ENCODE measurements at regions not wholly inside any gene's neighbourhood (a gene's known extent, or its start where the extent isn't known, plus 50 kb on each side); places are given as distances from the start of the nearest gene placed in this dataset.

DNA sequence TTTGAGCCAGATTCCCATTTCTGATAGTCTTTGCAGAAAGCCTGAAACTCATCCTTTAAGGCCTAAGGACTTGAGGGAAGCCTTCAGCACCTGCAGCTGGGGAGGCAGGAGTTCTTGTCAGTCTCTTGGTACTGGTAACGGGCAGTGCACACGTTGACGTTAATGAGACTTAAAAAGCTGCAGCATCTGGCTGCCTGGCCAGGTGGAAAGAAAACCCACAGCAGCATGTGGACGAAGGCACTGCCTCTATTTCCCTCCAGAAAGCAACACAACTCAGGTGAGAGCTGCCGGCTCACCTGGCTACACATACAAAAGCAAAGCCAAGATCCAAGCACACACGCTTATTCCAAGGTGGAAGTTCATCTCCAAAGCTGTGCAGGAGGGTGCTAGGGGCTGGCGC is 178.8 kb downstream of the ANAPC1 start:
- TF ChIP-seq YY1 (IDR thresholded peaks at IDR 0.05; ENCODE audit: low read depth) (no peak), ZBTB7A (IDR thresholded peaks at IDR 0.05; ENCODE audit: low read depth) (no peak), TEAD4 (IDR thresholded peaks at IDR 0.05) (no peak), CEBPB (IDR thresholded peaks at IDR 0.05) (no peak), EP300 (IDR thresholded peaks at IDR 0.05; ENCODE audit: borderline replicate concordance) (no peak), RAD21 (IDR thresholded peaks at IDR 0.05; ENCODE audit: low read depth) (no peak), TCF12 (IDR thresholded peaks at IDR 0.05; ENCODE audit: low read depth) (no peak)
- TF ChIP-seq, protein P1, sequence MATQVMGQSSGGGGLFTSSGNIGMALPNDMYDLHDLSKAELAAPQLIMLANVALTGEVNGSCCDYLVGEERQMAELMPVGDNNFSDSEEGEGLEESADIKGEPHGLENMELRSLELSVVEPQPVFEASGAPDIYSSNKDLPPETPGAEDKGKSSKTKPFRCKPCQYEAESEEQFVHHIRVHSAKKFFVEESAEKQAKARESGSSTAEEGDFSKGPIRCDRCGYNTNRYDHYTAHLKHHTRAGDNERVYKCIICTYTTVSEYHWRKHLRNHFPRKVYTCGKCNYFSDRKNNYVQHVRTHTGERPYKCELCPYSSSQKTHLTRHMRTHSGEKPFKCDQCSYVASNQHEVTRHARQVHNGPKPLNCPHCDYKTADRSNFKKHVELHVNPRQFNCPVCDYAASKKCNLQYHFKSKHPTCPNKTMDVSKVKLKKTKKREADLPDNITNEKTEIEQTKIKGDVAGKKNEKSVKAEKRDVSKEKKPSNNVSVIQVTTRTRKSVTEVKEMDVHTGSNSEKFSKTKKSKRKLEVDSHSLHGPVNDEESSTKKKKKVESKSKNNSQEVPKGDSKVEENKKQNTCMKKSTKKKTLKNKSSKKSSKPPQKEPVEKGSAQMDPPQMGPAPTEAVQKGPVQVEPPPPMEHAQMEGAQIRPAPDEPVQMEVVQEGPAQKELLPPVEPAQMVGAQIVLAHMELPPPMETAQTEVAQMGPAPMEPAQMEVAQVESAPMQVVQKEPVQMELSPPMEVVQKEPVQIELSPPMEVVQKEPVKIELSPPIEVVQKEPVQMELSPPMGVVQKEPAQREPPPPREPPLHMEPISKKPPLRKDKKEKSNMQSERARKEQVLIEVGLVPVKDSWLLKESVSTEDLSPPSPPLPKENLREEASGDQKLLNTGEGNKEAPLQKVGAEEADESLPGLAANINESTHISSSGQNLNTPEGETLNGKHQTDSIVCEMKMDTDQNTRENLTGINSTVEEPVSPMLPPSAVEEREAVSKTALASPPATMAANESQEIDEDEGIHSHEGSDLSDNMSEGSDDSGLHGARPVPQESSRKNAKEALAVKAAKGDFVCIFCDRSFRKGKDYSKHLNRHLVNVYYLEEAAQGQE (IDR thresholded peaks at IDR 0.05; ENCODE audit: low read depth): no peak

Measured in Ishikawa (cell line).